ENCODE measurements at regions not wholly inside any gene's neighbourhood (a gene's known extent, or its start where the extent isn't known, plus 50 kb on each side); places are given as distances from the start of the nearest gene placed in this dataset.

DNA sequence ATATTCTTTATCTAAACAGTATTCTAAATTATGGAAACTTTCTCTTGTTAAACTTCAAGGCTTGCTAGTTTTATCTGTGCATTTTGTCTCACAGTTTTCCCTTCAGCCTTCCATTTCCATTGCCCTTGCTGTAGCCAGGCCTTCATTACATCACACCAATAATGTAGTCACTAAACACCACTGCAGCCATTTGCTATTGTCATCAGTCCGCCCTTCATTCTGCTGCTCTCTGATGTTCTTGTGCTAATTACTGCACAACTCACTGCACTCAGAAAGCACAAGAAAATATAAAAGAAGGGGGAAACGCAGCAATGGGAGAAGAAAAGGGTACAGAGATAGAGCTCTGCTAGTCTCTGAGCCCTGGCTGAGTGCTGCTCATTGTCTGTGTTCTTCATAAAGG, 239.6 kb upstream of the FSTL5 start:
- Histone ChIP-seq H3K36me3 (no peaks in the 10 kb centered on the region), H3K27me3 (no peaks in the 10 kb centered on the region), H3K4me1 (no peaks in the 10 kb centered on the region), H3K4me3 (no peak overlapping the region), H3K9me3 (no peaks in the 10 kb centered on the region), H3K27ac (no peak overlapping the region)
- intact Hi-C loops (cut with DNase I), result no loop called here
- TF ChIP-seq, protein P1, sequence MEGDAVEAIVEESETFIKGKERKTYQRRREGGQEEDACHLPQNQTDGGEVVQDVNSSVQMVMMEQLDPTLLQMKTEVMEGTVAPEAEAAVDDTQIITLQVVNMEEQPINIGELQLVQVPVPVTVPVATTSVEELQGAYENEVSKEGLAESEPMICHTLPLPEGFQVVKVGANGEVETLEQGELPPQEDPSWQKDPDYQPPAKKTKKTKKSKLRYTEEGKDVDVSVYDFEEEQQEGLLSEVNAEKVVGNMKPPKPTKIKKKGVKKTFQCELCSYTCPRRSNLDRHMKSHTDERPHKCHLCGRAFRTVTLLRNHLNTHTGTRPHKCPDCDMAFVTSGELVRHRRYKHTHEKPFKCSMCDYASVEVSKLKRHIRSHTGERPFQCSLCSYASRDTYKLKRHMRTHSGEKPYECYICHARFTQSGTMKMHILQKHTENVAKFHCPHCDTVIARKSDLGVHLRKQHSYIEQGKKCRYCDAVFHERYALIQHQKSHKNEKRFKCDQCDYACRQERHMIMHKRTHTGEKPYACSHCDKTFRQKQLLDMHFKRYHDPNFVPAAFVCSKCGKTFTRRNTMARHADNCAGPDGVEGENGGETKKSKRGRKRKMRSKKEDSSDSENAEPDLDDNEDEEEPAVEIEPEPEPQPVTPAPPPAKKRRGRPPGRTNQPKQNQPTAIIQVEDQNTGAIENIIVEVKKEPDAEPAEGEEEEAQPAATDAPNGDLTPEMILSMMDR (IDR thresholded peaks at IDR 0.05), result no peak
- TF ChIP-seq POLR2AphosphoS5 (IDR thresholded peaks at IDR 0.05; ENCODE audit: insufficient read depth in 1 of 2, low read depth in 1 of 2) (no peak), POLR2A (IDR thresholded peaks at IDR 0.05) (no peak)
- no peak for DNase-seq (ENCODE audit: extremely low spot score in 2 of 2)

DNA sequence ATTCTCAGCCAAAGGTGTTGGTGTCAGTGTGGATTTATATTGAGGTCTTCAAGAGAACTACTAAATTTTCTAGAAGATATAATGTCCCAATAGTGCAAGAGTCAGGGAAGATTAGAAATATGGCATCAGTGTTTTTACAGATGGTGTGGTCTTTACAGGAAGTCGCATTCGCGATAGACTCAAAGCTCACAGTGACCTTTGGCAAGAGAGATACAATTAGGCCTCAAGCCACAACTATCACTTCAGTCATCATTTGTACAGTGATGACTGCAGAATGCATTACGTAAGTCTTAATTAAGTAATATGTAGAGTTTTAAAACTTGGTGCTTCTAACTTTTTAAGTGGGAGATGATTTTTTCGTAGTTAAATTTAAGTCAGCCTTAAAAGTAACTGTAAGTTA, 237.2 kb upstream of the FSTL5 start:
- H3K4me3 ChIP-seq, result no peak overlapping the region
- DNase-seq (ENCODE audit: extremely low spot score in 2 of 2), result no peak
- no peak overlapping the region for H3K27ac ChIP-seq
- H3K9me3 ChIP-seq, result no peaks in the 10 kb centered on the region
- H3K36me3 ChIP-seq, result no peaks in the 10 kb centered on the region
- intact Hi-C loops (cut with DNase I), result no loop called here
- H3K27me3 ChIP-seq, result no peaks in the 10 kb centered on the region
- TF ChIP-seq POLR2AphosphoS5 (IDR thresholded peaks at IDR 0.05; ENCODE audit: insufficient read depth in 1 of 2, low read depth in 1 of 2), result no peak
- TF ChIP-seq POLR2A (IDR thresholded peaks at IDR 0.05), result no peak
- TF ChIP-seq, protein P1 (IDR thresholded peaks at IDR 0.05), result no peak
- no peaks in the 10 kb centered on the region for H3K4me1 ChIP-seq

DNA sequence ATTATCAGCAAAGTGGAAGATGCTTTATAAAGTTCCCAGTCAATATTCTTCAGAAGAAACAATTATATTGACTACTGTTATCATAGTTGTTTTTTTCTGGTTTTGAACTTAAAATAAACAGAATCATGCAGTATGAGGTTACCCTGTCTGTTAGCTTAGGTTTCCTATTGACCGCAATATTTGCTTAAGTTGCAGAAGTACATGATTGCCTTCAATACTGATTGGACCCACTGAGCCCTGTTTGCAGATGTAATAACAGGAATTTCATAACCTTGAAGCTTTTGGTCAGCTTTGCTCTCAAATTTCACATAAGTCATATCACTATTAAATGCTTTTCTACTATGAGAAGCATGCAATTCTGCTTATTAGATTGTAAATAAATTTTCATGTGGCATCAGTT, 229.1 kb upstream of the FSTL5 start:
- no peaks in the 10 kb centered on the region for H3K27me3 ChIP-seq
- H3K9me3 ChIP-seq, result no peaks in the 10 kb centered on the region
- no peaks in the 10 kb centered on the region for H3K4me1 ChIP-seq
- DNase-seq (ENCODE audit: extremely low spot score in 2 of 2), result no peak
- intact Hi-C loops (cut with DNase I), result no loop called here
- TF ChIP-seq POLR2AphosphoS5 (IDR thresholded peaks at IDR 0.05; ENCODE audit: insufficient read depth in 1 of 2, low read depth in 1 of 2) (no peak), POLR2A (IDR thresholded peaks at IDR 0.05) (no peak)
- TF ChIP-seq, protein P1 (IDR thresholded peaks at IDR 0.05), result no peak
- H3K36me3 ChIP-seq, result no peaks in the 10 kb centered on the region
- no peak overlapping the region for H3K27ac ChIP-seq
- H3K4me3 ChIP-seq, result no peak overlapping the region

DNA sequence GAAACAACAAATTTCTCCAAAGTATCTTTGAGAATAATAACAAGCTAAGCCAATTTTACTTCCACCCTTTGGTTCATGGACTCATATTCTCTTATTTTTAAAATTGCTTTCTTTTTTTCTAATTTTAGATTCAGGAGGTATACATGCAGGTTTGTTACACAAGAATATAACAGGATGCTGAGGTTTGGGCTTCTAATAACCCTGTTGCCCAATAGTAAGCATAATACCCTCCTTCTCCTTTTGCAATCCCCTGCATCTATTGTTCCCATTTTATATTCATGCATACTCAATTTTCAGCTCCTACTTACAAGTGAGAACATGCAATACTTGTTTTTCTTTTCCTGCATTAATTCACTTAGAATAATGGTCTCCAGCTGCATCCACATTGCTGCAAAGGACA, 202.3 kb upstream of the FSTL5 start:
- Histone ChIP-seq H3K4me1 (no peaks in the 10 kb centered on the region), H3K36me3 (no peaks in the 10 kb centered on the region), H3K27ac (no peak overlapping the region), H3K4me3 (no peak overlapping the region), H3K27me3 (no peaks in the 10 kb centered on the region), H3K9me3 (no peaks in the 10 kb centered on the region)
- intact Hi-C loops (cut with DNase I), result no loop called here
- TF ChIP-seq, protein P1 (IDR thresholded peaks at IDR 0.05), result no peak
- TF ChIP-seq POLR2A (IDR thresholded peaks at IDR 0.05) (no peak), POLR2AphosphoS5 (IDR thresholded peaks at IDR 0.05; ENCODE audit: insufficient read depth in 1 of 2, low read depth in 1 of 2) (no peak)
- DNase-seq (ENCODE audit: extremely low spot score in 2 of 2), result no peak

DNA sequence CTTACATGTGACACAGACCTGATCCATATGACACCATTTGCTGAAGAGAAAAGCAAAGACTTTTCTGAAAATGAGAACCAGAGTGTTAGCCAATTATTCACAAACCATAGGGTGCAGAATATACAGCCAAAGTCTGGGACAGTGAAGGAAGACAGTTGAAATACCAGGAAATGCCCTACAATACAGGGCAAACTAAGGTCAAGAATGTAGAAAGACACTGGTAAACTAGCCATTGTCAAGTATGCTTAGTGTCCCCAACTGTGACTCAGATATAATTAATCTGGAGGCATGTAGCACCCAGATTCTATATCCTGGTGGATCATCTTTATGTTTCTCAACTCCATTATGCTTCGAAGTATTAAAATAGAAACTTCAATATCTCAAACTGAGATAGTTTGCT, 200.9 kb upstream of the FSTL5 start:
- Histone ChIP-seq H3K27me3 (no peaks in the 10 kb centered on the region), H3K4me3 (no peak overlapping the region), H3K4me1 (no peaks in the 10 kb centered on the region), H3K9me3 (no peaks in the 10 kb centered on the region), H3K27ac (no peak overlapping the region), H3K36me3 (no peaks in the 10 kb centered on the region)
- TF ChIP-seq POLR2A (IDR thresholded peaks at IDR 0.05) (no peak), POLR2AphosphoS5 (IDR thresholded peaks at IDR 0.05; ENCODE audit: insufficient read depth in 1 of 2, low read depth in 1 of 2) (no peak)
- TF ChIP-seq, protein P1 (IDR thresholded peaks at IDR 0.05), result no peak
- DNase-seq (ENCODE audit: extremely low spot score in 2 of 2), result no peak
- intact Hi-C loops (cut with DNase I), result no loop called here

Measured in vagina (tissue), 2 donors.